ENCODE measurements at regions not wholly inside any gene's neighbourhood (a gene's known extent, or its start where the extent isn't known, plus 50 kb on each side); places are given as distances from the start of the nearest gene placed in this dataset.

- Histone ChIP-seq H3K36me3 (ENCODE audit: control insufficient read depth in 1 of 2, insufficient read depth in 2 of 2, low read length in 2 of 2) (no peaks in the 10 kb centered on the region), H2BK12ac (ENCODE audit: low read length) (no peak overlapping the region), H4K91ac (ENCODE audit: low read depth, low read length) (no peak overlapping the region), H3K79me1 (ENCODE audit: low read length) (no peaks in the 10 kb centered on the region), H4K12ac (ENCODE audit: low read depth, low read length) (no peak overlapping the region), H2AK5ac (ENCODE audit: low read length) (no peak overlapping the region), H3K27ac (ENCODE audit: low read depth, low read length) (no peak overlapping the region), H3K4ac (ENCODE audit: low read depth, low read length) (no peak overlapping the region), H3K27me3 (ENCODE audit: insufficient read depth, low read length) (no peaks in the 10 kb centered on the region), H3K23ac (ENCODE audit: low read length) (no peak overlapping the region), H3K9me3 (ENCODE audit: insufficient read depth, low read depth, low read length) (peaks cover 6% of the 10 kb centered on the region), H3K4me2 (ENCODE audit: low read length) (no peak overlapping the region), H2AFZ (ENCODE audit: insufficient read depth, low read length, poor library complexity) (no peak overlapping the region), H2BK5ac (ENCODE audit: low read depth, low read length, poor library complexity) (no peak overlapping the region), H3K9ac (ENCODE audit: low read length) (no peak overlapping the region), H2BK120ac (ENCODE audit: insufficient read depth, low read length, poor library complexity) (no peak overlapping the region), H3K4me1 (ENCODE audit: control insufficient read depth in 1 of 2, insufficient read depth in 2 of 2, low read length in 2 of 2) (no peaks in the 10 kb centered on the region), H3K14ac (ENCODE audit: low read length) (no peak overlapping the region), H3K79me2 (ENCODE audit: control insufficient read depth, insufficient read depth, low read length, poor library complexity) (no peaks in the 10 kb centered on the region), H3K18ac (ENCODE audit: low read length) (no peak overlapping the region), H4K8ac (ENCODE audit: low read depth, low read length) (no peak overlapping the region), H3K4me3 (ENCODE audit: low read depth, low read length) (no peak overlapping the region)
- DNase-seq: no peak
- no CpG with 5 or more reads among the region's 6 CpGs for WGBS (ENCODE audit: extremely low coverage, insufficient coverage, insufficient read length)
Measured at GRCh38 chr3:106255870-106256248, 387.0 kb upstream of the CBLB start.

GRCh38 chr3:106256249-106256957 lies 387.6 kb upstream of the CBLB start:
- H4K8ac ChIP-seq (ENCODE audit: low read depth, low read length): no peak overlapping the region
- no peak overlapping the region for H3K18ac ChIP-seq (ENCODE audit: low read length)
- no peaks in the 10 kb centered on the region for H3K27me3 ChIP-seq (ENCODE audit: insufficient read depth, low read length)
- DNase-seq: no peak
- no peak overlapping the region for H3K23ac ChIP-seq (ENCODE audit: low read length)
- H3K9ac ChIP-seq (ENCODE audit: low read length): no peak overlapping the region
- H3K27ac ChIP-seq (ENCODE audit: low read depth, low read length): no peak overlapping the region
- no peaks in the 10 kb centered on the region for H3K4me1 ChIP-seq (ENCODE audit: control insufficient read depth in 1 of 2, insufficient read depth in 2 of 2, low read length in 2 of 2)
- no peak overlapping the region for H3K4me3 ChIP-seq (ENCODE audit: low read depth, low read length)
- H2AK5ac ChIP-seq (ENCODE audit: low read length): no peak overlapping the region
- peaks cover under 1% of the 10 kb centered on the region for H3K9me3 ChIP-seq (ENCODE audit: insufficient read depth, low read depth, low read length)
- no peaks in the 10 kb centered on the region for H3K79me1 ChIP-seq (ENCODE audit: low read length)
- H3K4me2 ChIP-seq (ENCODE audit: low read length): no peak overlapping the region
- no peaks in the 10 kb centered on the region for H3K79me2 ChIP-seq (ENCODE audit: control insufficient read depth, insufficient read depth, low read length, poor library complexity)
- H3K36me3 ChIP-seq (ENCODE audit: control insufficient read depth in 1 of 2, insufficient read depth in 2 of 2, low read length in 2 of 2): no peaks in the 10 kb centered on the region
- no peak overlapping the region for H2AFZ ChIP-seq (ENCODE audit: insufficient read depth, low read length, poor library complexity)
- no peak overlapping the region for H2BK5ac ChIP-seq (ENCODE audit: low read depth, low read length, poor library complexity)
- H3K4ac ChIP-seq (ENCODE audit: low read depth, low read length): no peak overlapping the region
- H4K12ac ChIP-seq (ENCODE audit: low read depth, low read length): no peak overlapping the region
- WGBS (ENCODE audit: extremely low coverage, insufficient coverage, insufficient read length): no CpG with 5 or more reads among the region's 11 CpGs
- H2BK120ac ChIP-seq (ENCODE audit: insufficient read depth, low read length, poor library complexity): no peak overlapping the region
- H4K91ac ChIP-seq (ENCODE audit: low read depth, low read length): no peak overlapping the region
- H3K14ac ChIP-seq (ENCODE audit: low read length): no peak overlapping the region
- no peak overlapping the region for H2BK12ac ChIP-seq (ENCODE audit: low read length)

DNA sequence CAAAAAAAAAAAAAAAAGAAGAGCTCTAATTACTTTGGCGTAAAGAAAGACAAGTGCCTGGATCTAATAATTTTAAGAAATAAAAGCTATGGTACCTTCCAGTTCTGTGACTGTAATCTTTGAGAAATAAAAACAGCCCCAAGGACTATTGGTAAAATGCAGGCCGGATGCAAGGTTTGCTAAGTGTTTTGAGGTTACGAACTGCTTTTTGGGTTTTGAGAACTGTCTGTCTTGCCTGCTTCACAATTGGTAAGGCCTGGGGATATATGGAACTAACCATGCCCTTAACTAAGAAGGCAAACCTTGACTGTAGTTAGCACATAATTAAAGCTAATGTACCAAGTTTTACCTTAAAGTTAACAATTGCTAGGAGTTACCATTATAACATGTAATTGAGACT lies 388.4 kb upstream of the CBLB start:
- Histone ChIP-seq H4K91ac (ENCODE audit: low read depth, low read length) (no peak overlapping the region), H3K4me3 (ENCODE audit: low read depth, low read length) (no peak overlapping the region), H4K8ac (ENCODE audit: low read depth, low read length) (no peak overlapping the region), H2AFZ (ENCODE audit: insufficient read depth, low read length, poor library complexity) (no peak overlapping the region), H3K79me1 (ENCODE audit: low read length) (no peaks in the 10 kb centered on the region), H3K79me2 (ENCODE audit: control insufficient read depth, insufficient read depth, low read length, poor library complexity) (no peaks in the 10 kb centered on the region), H2BK5ac (ENCODE audit: low read depth, low read length, poor library complexity) (no peak overlapping the region), H3K27me3 (ENCODE audit: insufficient read depth, low read length) (no peaks in the 10 kb centered on the region), H3K4ac (ENCODE audit: low read depth, low read length) (no peak overlapping the region), H4K12ac (ENCODE audit: low read depth, low read length) (no peak overlapping the region), H2BK120ac (ENCODE audit: insufficient read depth, low read length, poor library complexity) (no peak overlapping the region), H2AK5ac (ENCODE audit: low read length) (no peak overlapping the region), H2BK12ac (ENCODE audit: low read length) (no peak overlapping the region), H3K14ac (ENCODE audit: low read length) (no peak overlapping the region), H3K4me2 (ENCODE audit: low read length) (no peak overlapping the region), H3K36me3 (ENCODE audit: control insufficient read depth in 1 of 2, insufficient read depth in 2 of 2, low read length in 2 of 2) (no peaks in the 10 kb centered on the region), H3K4me1 (ENCODE audit: control insufficient read depth in 1 of 2, insufficient read depth in 2 of 2, low read length in 2 of 2) (no peaks in the 10 kb centered on the region), H3K9ac (ENCODE audit: low read length) (no peak overlapping the region), H3K9me3 (ENCODE audit: insufficient read depth, low read depth, low read length) (no peaks in the 10 kb centered on the region), H3K27ac (ENCODE audit: low read depth, low read length) (no peak overlapping the region), H3K23ac (ENCODE audit: low read length) (no peak overlapping the region), H3K18ac (ENCODE audit: low read length) (no peak overlapping the region)
- DNase-seq: no peak
- no CpG with 5 or more reads among the region's 3 CpGs for WGBS (ENCODE audit: extremely low coverage, insufficient coverage, insufficient read length)

DNA sequence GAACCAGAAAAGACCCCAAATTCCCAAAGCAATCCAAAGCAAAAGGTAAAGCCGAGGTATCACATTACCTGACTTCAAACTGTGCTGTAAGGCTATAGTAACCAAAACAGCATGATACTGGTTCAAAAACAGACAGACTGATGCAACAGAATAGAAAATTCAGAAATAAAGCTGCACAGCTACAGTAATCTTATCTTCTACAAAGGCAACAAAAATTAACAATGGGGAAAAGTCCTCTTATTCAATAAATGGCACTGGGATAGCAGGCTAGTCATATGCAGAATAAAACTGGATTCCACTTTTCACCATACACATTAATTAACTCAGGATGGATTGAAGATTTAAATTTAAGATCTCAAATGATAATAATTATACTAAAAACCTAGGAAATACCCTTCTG lies 392.6 kb upstream of the CBLB start:
- Histone ChIP-seq H4K91ac (ENCODE audit: low read depth, low read length) (no peak overlapping the region), H2AK5ac (ENCODE audit: low read length) (no peak overlapping the region), H3K23ac (ENCODE audit: low read length) (no peak overlapping the region), H4K12ac (ENCODE audit: low read depth, low read length) (no peak overlapping the region), H4K8ac (ENCODE audit: low read depth, low read length) (no peak overlapping the region), H3K18ac (ENCODE audit: low read length) (no peak overlapping the region), H3K9ac (ENCODE audit: low read length) (no peak overlapping the region), H3K4me3 (ENCODE audit: low read depth, low read length) (no peak overlapping the region), H2BK5ac (ENCODE audit: low read depth, low read length, poor library complexity) (no peak overlapping the region), H3K27me3 (ENCODE audit: insufficient read depth, low read length) (no peaks in the 10 kb centered on the region), H3K14ac (ENCODE audit: low read length) (no peak overlapping the region), H3K9me3 (ENCODE audit: insufficient read depth, low read depth, low read length) (no peaks in the 10 kb centered on the region), H3K4me2 (ENCODE audit: low read length) (no peak overlapping the region), H3K36me3 (ENCODE audit: control insufficient read depth in 1 of 2, insufficient read depth in 2 of 2, low read length in 2 of 2) (no peaks in the 10 kb centered on the region), H3K4ac (ENCODE audit: low read depth, low read length) (no peak overlapping the region), H3K79me1 (ENCODE audit: low read length) (no peaks in the 10 kb centered on the region), H2BK120ac (ENCODE audit: insufficient read depth, low read length, poor library complexity) (no peak overlapping the region), H3K27ac (ENCODE audit: low read depth, low read length) (no peak overlapping the region), H3K4me1 (ENCODE audit: control insufficient read depth in 1 of 2, insufficient read depth in 2 of 2, low read length in 2 of 2) (no peaks in the 10 kb centered on the region), H2AFZ (ENCODE audit: insufficient read depth, low read length, poor library complexity) (no peak overlapping the region), H3K79me2 (ENCODE audit: control insufficient read depth, insufficient read depth, low read length, poor library complexity) (no peaks in the 10 kb centered on the region), H2BK12ac (ENCODE audit: low read length) (no peak overlapping the region)
- no CpG with 5 or more reads among the region's 1 CpG for WGBS (ENCODE audit: extremely low coverage, insufficient coverage, insufficient read length)
- DNase-seq: no peak

Data from trophoblast cell (in vitro differentiated cells and primary cell).